ENCODE measurements at regions not wholly inside any gene's neighbourhood (a gene's known extent, or its start where the extent isn't known, plus 50 kb on each side); places are given as distances from the start of the nearest gene placed in this dataset.

DNA sequence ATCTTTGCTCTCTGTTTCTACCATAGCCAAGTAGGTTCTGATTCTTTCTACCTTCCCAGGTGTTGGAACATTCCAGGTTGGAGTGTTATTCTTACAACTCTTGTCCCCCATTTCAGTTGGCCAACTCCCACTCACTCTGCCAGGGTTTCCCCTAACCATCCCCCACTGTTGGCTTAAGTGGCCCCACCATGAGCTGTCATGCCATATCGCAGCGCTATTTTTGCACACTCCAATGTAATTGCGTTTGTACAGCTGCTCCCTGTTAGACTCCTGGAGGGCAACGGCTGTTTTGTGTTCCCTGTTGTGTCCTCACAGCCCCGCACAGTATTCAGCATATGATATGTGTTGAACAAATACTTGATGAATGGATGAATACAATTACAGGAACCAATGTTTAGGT lies 117.7 kb upstream of the ETS2 start:
- TF ChIP-seq, protein P1, sequence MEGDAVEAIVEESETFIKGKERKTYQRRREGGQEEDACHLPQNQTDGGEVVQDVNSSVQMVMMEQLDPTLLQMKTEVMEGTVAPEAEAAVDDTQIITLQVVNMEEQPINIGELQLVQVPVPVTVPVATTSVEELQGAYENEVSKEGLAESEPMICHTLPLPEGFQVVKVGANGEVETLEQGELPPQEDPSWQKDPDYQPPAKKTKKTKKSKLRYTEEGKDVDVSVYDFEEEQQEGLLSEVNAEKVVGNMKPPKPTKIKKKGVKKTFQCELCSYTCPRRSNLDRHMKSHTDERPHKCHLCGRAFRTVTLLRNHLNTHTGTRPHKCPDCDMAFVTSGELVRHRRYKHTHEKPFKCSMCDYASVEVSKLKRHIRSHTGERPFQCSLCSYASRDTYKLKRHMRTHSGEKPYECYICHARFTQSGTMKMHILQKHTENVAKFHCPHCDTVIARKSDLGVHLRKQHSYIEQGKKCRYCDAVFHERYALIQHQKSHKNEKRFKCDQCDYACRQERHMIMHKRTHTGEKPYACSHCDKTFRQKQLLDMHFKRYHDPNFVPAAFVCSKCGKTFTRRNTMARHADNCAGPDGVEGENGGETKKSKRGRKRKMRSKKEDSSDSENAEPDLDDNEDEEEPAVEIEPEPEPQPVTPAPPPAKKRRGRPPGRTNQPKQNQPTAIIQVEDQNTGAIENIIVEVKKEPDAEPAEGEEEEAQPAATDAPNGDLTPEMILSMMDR (IDR thresholded peaks at IDR 0.05), result no peak
- no peak for TF ChIP-seq POLR2A (IDR thresholded peaks at IDR 0.05)
